C4-2B (cell line): ENCODE measurements at regions not wholly inside any gene's neighbourhood (a gene's known extent, or its start where the extent isn't known, plus 50 kb on each side); places are given as distances from the start of the nearest gene placed in this dataset.

Experiments used
- H3K27ac ChIP-seq: fragments of 450-650 bp; 2 replicates; pipeline ENCODE4 v1.5.1; 2017
- CTCF ChIP-seq: fragments of 450-650 bp; conservative IDR thresholded peaks from 2 replicates; pipeline ENCODE4 v1.5.1; 2017; ENCODE audit warnings: mild to moderate bottlenecking
- ZFX ChIP-seq: fragments of 450-650 bp; IDR thresholded peaks from 2 replicates; pipeline ENCODE4 v1.6.1; 2017

GRCh38 chr1:208393826-208394225, 149.6 kb upstream of the PLXNA2 start:
- no peak overlapping the region for H3K27ac ChIP-seq
- TF ChIP-seq ZFX (no peak), CTCF (no peak)

DNA sequence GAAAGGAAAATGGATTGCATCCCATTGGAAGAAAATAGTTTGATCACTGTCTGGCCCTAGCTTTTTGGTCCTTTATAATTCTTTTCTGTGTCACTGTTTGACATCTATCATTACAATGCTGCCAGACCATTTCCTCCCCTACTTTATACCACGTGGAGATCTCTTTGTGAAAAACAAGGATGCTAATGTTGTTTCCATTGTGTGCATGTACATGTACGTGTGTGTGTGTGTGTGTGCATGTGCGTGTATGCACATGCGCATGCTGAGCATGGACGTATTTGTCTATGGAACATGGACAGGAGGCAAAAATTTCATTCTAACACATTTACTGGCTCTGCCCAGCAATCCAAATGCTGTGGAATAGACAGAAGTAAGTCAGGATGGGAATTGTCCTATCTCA, 153.1 kb upstream of the PLXNA2 start:
- TF ChIP-seq CTCF, result no peak
- TF ChIP-seq ZFX, result no peak
- H3K27ac ChIP-seq, result no peak overlapping the region

GRCh38 chr1:208405014-208405413, 160.8 kb upstream of the PLXNA2 start:
- no peak for TF ChIP-seq CTCF
- TF ChIP-seq ZFX, result no peak
- H3K27ac ChIP-seq, result no peak overlapping the region

GRCh38 chr1:208409176-208409575, 165.0 kb upstream of the PLXNA2 start:
- H3K27ac ChIP-seq, result no peak overlapping the region
- TF ChIP-seq CTCF (no peak), ZFX (no peak)

GRCh38 chr1:208410409-208410808, 166.2 kb upstream of the PLXNA2 start:
- no peak for TF ChIP-seq ZFX
- TF ChIP-seq CTCF, result no peak
- H3K27ac ChIP-seq, result no peak overlapping the region

DNA sequence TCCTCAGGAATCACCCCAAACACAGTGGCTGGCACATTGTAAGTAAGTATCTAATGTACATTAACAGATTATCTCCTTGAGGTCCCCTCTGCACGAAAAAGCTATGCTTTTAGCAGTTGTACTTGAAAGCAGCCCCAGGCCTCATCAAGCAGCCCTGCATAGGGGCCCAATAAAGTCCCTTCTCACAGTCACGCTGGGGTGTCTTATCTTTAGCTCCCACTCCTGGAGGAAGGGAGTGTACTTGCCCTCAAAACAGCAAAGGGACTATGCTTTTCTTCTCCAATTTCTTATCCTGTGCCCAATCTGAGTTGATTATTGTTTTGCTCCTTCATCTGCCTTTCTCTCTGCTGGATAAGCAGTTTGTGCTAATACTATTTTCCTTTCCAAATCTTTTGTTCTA, 168.8 kb upstream of the PLXNA2 start:
- no peak for TF ChIP-seq CTCF
- TF ChIP-seq ZFX, result no peak

DNA sequence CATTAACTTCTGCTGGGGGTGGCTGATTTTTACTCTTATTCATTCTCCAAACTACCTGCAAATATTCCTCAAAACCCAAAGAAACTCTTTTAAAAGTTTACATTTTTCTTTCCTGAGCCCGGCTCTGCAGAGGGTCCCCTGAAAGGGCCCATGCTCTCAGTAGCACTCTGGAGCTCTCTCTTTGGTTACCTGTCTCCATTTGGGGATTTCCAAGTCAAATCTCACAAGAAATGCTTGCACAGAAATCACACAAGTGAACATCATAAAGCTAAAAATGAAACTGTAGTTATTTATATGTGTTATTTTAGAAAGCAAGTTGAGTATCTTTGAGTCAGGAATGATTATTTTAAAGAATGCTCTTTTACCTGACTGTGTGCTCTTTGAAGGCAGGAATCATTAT, 174.5 kb upstream of the PLXNA2 start:
- no peak overlapping the region for H3K27ac ChIP-seq
- no peak for TF ChIP-seq CTCF
- TF ChIP-seq ZFX, result no peak

More for the DNA sequence above, 168.8 kb upstream of the PLXNA2 start:
- H3K27ac ChIP-seq, result no peak overlapping the region
